Ovary (tissue), 3 donors: ENCODE measurements at regions not wholly inside any gene's neighbourhood (a gene's known extent, or its start where the extent isn't known, plus 50 kb on each side); places are given as distances from the start of the nearest gene placed in this dataset.

ENCODE experiments used
- CTCF ChIP-seq, 3 donors: fragments of 450-650 bp in 2 of 3; fragments of 200-600 bp in 1 of 3; IDR thresholded peaks; one replicate each; pipeline versions ENCODE4 v1.5.1 to v1.8.0; 2016 to 2022; ENCODE audit warnings: antibody characterized with exemption in 3 of 3, mild to moderate bottlenecking in 1 of 3
- EP300 ChIP-seq: sonication (generic); formaldehyde crosslinking; IDR thresholded peaks from one replicate; pipeline ENCODE4 v1.6.1; 2017; ENCODE audit warnings: antibody characterized with exemption
- POLR2A ChIP-seq: fragments of 450-650 bp; IDR thresholded peaks from one replicate; pipeline ENCODE4 v1.6.1; 2017; ENCODE audit warnings: antibody characterized with exemption, mild to moderate bottlenecking, moderate library complexity
- donor health status: DM: no; HTN: no; CAD: no.

GRCh38 chr16:65975049-65975708, 391.3 kb upstream of the CDH5 start:
- TF ChIP-seq POLR2A (no peak), CTCF (IDR thresholded peaks at IDR 0.05) (no peak), EP300 (no peak)
